GM18870 (cell line): ENCODE measurements at regions not wholly inside any gene's neighbourhood (a gene's known extent, or its start where the extent isn't known, plus 50 kb on each side); places are given as distances from the start of the nearest gene placed in this dataset.

Experiments
- ATAC-seq: cut with Tn5 transposase; IDR thresholded peaks from one replicate; pipeline ENCODE4 v1.9.1; 2021; ENCODE audit warnings: moderate library complexity; ENCODE audit not compliant: unreplicated experiment

- ATAC-seq: no peak
Observed at GRCh38 chr16:85335584-85336491, 223.6 kb upstream of the CIBAR2 start.

DNA sequence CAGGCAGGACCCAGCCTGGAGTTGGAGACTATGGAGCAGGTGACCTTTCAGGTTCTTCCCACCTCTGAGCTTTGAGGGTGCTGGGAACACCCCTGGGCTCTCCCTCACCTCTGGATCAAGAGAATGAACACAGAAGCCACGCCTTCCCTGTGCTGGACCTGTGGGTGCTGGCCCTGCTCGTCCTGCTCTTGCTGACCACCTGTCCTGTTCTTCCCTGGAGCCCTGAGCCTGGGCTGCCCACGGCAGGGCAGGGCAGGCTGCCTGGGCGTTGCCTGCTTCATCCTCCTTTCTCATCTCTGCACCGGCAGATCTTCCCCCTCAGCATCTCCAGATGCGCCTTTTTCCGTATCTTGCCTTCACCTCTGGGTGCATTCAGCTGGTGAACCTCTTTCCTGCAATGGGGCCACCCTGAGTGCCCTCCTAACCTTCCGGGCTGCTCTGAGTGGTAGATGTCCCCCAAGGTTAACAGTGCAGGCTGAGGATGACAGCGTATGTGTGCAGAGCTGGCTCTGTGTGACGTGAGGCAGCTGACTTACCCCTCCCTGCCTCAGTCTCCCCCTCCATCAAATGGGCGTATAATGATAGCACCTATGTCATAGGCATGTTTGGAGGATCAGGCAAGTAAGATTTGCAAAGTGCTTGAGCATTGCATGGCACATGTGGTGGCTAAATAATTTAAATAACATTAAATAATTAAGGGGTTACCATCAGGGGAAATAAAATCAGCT is 225.8 kb upstream of the CIBAR2 start:
- ATAC-seq: no peak

- ATAC-seq: no peak
Observed at GRCh38 chr16:85338638-85338982, 226.3 kb upstream of the CIBAR2 start.

- no peak for ATAC-seq
Observed at GRCh38 chr16:85338989-85339685, 226.9 kb upstream of the CIBAR2 start.

GRCh38 chr16:85341972-85342695 is 229.9 kb upstream of the CIBAR2 start:
- ATAC-seq: no peak

GRCh38 chr16:85344502-85345128 is 232.3 kb upstream of the CIBAR2 start:
- ATAC-seq: no peak

- no peak for ATAC-seq
Observed at GRCh38 chr16:85345129-85345639, 232.9 kb upstream of the CIBAR2 start.

- ATAC-seq: no peak
Observed at GRCh38 chr16:85346404-85347212, 234.3 kb upstream of the CIBAR2 start.

GRCh38 chr16:85347213-85347591 is 234.9 kb upstream of the CIBAR2 start:
- ATAC-seq: no peak

DNA sequence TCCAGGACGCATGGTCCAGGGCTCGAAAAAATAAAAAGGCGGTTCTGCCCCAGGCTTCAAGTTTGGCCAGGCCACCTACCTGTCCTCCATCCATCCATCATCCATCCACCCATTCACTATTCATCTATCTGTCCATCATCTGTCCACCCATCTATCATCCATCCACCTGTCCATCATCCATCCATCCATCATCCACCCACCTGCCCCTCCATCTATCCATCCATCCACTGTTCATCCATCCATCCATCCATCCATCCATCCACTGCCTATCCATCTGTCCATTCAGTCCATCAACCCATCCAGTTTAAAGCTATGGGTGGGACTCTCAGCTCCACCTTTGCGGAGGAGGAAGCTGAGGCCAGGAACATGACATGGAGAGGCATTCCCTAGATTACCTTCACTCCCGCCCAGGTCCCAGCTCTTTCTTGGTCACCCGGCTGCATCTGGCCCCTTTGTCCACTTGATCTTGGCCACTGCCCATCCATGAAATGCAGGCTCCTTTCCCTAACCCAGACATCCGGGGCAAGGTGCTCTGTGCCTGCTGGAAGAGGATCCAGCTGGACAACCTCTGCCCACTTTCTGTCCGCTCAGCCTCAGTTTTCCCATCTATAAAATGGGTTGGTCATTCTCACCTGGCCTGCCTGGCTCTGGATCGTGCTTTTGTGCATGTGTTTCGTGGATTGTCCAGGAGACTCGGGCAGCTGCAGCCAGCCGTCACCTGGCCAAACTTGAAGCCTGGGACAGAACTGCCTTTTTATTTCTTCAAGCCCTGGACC is 236.0 kb upstream of the CIBAR2 start:
- no peak for ATAC-seq

DNA sequence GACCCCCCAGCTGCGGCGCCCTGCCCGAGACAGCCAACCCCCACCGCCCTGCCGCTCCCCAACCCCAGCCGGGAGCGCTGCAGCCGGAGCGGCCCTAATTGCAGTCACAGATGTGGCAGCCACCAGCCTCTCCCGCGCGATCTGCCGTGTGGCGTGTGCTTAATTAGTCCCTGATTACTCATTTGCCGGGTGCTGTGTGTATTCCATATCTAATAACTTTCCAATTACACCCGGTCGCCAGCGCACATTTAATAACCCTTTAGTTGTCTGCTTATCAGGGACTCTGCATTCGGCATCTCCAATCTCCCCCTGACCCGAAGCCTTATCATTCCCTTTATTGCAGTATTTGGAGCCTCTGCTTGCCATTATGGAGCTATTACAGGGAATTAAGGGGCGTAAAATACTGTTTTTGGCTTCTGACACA is 236.7 kb upstream of the CIBAR2 start:
- ATAC-seq: no peak

- no peak for ATAC-seq
Observed at GRCh38 chr16:85349365-85350145, 237.3 kb upstream of the CIBAR2 start.

- ATAC-seq: no peak
Observed at GRCh38 chr16:85350146-85350728, 238.0 kb upstream of the CIBAR2 start.

- ATAC-seq: no peak
Observed at GRCh38 chr16:85350973-85351372, 238.7 kb upstream of the CIBAR2 start.

GRCh38 chr16:85353013-85353412 is 240.7 kb upstream of the CIBAR2 start:
- ATAC-seq: no peak

DNA sequence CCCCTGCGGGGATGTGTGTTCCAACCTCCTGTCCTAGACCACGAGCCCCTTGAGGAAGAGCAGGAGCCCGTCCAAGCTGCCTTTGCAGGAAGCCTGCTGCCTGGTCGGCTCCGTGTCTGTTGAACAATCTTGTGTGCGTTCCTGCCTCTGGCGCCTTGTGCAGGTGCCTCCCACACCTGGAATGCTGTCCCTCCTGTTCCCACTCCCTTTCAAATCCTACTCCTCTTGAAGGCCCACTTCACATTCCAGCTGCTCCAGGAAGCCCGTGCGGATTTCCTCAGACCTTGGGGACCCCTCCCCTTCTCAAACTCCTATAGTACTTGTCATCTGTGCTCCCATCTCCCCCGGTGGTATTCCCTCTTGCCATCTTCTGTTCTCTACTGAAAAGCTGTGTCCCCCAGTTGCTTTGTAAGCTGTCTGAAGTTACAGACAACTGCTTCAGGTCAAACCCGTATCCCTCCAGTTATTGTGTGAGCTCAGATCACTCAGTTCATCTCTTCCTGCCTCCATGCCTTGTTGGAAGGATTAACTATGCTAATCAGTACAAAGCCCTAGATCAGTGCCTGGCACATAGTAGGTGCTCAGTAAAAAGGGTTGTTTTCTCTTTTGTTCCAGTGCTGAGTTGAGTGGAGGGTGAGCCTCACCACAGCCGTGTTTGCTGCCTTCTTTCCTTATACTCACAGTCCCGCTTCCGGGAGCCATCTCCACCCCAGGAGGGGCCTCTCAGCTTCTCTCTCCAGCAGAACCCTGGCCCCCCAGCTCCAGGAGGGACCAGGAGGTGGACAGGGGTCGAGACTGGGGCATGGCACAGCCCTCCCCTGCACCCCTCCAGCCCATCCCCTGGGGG is 241.8 kb upstream of the CIBAR2 start:
- no peak for ATAC-seq
